ENCODE measurements at regions not wholly inside any gene's neighbourhood (a gene's known extent, or its start where the extent isn't known, plus 50 kb on each side); places are given as distances from the start of the nearest gene placed in this dataset.

- DNase-seq = no peak
These were observed 67.7 kb downstream of the MGST1 start for GRCh38 chr12:16415155-16415554.

GRCh38 chr12:16417058-16417457, 69.6 kb downstream of the MGST1 start:
- DNase-seq = no peak

DNA sequence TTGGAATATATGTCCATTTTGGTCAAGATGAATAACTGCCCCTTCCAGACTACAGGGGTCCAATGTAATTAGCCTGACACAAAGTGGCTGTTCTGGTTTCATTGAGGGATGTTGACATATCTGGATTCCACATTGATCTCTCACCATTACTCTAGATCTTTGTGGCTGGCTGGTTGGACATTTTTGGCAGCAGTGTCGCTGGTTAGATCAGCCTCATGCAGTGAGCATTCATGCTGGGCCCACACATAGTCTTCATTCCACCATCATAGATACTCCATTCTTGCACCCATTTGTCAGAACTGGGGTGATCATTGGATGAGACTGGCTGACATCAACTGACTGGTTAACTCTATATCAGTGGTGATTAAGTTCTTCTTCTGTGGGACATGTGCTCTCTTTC, 74.4 kb downstream of the MGST1 start:
- no peak for DNase-seq

- no peak for DNase-seq
These were observed 77.1 kb downstream of the MGST1 start for GRCh38 chr12:16424531-16424930.

DNA sequence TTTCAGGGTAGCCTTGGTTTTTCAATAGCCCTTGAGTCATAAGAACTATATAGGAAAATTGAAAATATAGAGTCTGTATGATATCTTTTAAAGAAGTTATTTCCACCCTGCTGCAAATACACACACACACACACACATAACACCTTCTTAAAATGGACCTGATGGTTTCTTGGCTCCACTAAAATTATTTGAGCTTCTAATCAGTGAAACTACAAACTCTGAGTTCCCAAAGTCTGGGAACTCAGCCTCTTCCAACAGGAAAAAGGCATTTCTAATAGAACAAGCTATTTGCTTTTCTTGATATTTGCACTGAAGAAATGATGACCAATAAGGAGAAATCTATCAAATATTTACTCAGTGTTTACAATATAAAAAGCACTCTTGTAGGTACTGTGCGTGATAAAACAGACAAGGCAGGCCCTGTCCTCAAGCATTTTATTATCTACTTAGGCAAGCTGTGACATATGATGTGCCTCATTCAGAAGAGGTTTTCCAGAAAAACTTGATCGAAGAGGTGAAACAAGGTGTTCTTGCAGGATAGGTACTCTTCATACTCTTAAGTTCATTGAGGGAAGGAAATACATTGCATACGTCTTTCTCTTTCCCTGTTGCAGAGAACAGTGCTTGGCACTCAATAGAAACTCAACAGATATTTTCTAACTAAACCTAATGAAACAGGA, 88.6 kb downstream of the MGST1 start:
- DNase-seq = no peak

GRCh38 chr12:16437281-16437816, 89.9 kb downstream of the MGST1 start:
- DNase-seq = no peak

DNA sequence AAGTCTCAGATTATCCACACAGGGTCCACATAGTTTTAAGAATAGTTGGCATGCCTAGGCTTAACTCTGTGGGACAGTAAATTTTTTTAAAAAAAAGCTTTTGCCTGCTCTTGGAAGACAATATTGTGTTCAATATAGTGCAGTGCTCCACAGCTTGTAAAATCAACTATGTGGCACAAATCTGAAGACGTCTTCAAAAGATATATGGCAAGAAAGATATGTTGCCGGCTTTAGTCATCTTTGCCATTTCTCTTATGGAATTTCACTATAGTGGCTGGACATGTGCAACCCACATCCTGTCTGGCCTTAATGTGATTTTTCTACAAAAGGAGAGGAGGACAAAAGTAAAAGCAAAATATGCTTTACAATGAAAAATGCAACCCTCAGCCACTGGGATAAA, 90.5 kb downstream of the MGST1 start:
- no peak for DNase-seq

DNA sequence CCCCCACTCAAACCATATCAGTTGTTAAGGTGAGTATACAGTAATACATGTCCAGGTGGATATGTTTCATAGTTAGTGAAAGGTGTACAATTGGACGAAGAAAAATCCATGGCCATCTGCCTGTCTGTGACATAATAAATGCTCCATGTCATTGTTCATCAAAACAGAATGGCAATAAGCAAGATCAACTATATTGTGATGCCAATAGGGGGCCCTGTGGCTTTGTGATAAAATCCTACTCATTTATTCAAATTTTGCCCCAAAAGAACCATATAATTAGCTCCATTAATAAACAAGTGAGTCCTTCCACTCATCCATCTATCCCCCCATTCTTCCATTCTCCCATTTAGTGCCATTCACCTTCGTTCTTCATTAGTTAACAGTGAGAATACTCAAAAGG, 102.0 kb downstream of the MGST1 start:
- no peak for DNase-seq

DNA sequence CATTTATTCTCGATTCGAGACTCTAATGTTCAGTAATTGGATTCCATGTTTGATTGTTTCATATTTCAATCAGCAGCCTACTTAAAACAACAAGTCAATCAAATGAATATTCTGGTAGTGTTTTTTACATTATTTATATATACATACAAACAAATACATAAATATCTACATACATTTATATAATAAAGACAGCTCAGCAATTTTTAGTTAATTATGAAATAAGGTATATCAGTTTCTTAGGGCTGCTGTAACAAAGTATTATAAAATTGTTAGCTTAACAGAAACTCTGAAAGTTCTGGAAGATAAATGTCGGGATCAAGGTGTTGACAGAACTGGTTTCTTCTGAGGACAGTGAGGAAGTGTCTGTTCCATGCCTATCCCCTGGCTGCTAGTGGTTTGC, 105.9 kb downstream of the MGST1 start:
- no peak for DNase-seq

DNA sequence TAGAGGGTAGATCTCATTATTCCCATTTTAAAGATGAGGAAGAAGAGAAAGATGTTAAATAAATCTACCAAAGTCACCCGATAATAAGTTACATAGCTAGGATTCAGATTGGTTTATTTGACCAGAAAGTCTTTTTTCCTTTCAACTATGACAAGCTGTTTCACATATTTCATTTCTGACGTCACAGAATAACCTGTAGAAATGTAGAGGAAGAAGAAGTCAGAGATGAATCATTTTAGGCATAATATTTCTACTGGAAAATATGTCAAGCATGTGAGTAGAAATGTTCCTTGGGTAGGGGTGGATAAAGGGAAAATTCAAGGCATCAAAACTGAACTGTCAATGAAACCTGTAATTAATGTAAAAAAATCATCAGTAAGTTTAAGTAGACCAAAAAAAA, 107.0 kb downstream of the MGST1 start:
- DNase-seq = no peak

GRCh38 chr12:16458521-16459078, 111.2 kb downstream of the MGST1 start:
- no peak for DNase-seq

DNA sequence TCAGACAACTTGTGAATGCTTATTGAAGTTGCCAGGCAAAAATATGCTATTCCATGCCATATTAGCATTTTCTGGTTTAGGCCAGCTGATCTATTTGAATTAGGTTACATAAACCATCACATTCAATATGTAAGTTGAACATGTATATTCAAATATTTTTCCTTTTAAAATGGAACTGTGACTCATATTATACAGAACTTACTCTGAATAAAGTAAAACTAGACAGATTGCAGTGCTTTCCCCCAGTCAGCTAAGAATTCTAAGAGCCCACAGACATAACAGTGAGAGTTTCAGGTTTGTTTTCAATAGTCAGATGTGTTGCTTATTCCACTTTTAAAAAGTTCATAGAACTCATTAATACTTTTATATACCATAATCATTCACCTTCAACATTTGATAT, 119.8 kb downstream of the MGST1 start:
- DNase-seq = no peak

DNA sequence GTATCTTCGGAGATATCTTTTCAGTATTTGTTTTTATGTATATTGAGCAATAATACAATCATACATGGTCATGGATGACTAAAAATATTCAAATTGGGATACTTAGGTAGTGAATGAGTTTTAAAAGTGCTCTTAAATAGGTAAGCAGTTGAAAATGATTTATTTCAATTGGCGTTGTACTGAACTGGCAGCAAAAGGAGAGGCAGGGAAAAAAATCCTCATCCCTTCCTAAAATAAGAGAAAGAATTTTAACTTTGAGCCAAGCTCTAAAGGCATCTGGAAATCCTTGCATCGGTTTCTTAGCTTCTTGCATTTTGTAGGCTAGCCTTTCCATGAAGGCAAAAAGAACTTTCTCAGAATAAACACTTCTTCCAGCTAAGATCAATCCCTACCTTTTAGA, 125.2 kb downstream of the MGST1 start:
- DNase-seq = no peak

- DNase-seq = peak; percentile 88
These were observed 126.3 kb downstream of the MGST1 start for GRCh38 chr12:16473610-16474326.

- no peak for DNase-seq
These were observed 127.4 kb downstream of the MGST1 start for GRCh38 chr12:16474801-16475200.

- DNase-seq = no peak
These were observed 128.1 kb downstream of the MGST1 start for GRCh38 chr12:16475521-16475920.

DNA sequence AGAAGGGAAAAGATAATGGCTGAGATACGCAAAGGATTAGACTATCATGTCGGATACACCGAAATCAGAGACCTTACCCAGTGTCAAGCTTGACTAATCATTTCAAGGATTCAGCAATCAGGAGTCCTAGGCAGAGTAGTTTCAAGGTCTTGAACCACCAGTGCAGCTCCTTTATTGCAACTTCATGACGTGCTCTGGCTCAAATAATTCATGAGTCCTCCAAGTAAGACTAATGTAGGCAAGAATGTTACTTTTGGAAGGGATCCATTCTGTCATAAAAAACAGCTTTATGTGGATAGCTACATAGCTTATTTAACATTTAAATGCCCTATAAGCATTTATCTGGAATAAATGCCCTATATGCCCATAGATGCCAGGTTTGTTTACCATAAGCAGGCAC, 123.2 kb downstream of the LMO3 start:
- no peak for DNase-seq

GRCh38 chr12:16492240-16492639, 113.7 kb downstream of the LMO3 start:
- DNase-seq = no peak

DNA sequence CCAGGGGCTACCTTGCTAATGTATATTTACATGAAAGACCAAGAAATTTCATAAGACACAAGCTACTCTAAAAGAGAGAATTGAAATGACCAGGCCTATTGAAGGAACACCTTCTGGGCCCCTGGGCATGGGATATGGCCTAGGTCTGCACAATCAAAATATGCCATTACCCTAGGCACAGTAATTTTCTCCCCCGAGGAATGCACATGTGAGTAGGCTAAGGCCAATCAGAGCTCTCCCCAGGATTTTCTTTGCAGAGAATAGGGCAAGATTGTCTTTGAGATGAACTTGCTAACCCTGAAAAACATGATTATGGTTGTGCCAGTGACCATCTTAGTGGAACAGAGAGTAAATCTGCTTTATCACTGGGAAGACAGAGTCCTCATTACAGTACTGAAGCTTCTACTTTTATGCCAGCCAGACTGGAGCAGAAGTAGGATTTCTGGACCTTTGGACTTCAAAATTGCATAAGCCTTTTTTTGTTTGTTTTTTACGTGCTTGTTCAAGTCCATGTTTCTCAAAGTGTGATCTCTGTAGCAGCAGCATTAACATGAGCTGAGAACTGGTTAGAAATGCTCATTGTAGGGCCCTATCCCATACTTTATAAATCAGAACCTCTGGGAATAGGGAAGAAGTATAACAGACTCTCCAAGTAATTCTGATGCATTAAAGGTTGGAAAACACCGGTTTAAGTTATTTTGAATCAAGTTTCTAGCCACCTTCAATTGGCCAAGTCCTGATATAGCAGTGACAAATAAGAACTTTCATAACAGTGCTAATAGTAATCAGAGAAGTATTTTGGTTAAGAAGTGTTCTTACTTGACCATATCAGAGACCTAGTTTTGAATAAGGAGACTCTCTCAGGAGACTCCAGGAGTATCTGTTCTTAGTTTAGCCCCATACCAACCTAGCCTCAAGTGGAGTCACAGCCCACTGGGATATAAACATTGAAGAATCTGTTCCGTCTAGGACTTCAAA, 112.9 kb downstream of the LMO3 start:
- no peak for DNase-seq

GRCh38 chr12:16495196-16495595, 110.8 kb downstream of the LMO3 start:
- DNase-seq = no peak
